ENCODE measurements at regions not wholly inside any gene's neighbourhood (a gene's known extent, or its start where the extent isn't known, plus 50 kb on each side); places are given as distances from the start of the nearest gene placed in this dataset.
"Not testable (repeated sequence)": the region's sequence is repeated elsewhere in the genome, so short reads cannot be mapped to it uniquely, and the experiment has no call there.

DNA sequence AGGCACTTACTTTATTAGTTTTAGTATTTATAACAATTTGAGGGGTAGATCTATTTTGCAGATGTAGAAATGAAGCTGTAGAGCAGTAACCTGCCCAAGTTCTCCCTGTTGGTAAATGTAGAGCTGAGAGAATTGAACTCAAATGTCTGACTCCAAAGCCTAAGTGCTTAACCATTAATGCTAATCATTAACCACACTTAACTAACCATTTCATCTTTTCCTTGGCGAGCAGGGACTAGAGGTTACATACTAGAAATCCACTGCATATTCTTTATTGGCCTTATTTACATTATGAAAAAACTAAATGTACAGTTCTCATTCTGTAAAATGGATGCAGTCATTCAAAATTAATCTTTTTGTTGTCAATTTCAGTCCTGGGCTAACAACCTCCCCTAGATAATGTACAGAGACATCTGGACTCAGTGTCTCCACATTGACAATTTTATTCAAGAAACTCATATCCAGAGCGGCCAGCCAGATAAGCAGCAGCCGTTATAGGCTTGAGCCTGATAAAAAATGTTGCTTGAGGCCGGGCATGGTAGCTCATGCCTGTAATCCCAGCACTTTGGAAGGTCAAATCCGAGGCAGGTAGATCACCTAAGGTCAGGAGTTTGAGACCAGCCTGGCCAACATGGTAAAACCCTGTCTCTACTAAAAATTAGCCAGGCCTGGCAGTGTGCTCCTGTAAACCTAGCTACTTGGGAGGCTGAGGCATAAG lies 76.7 kb upstream of the PICALM start:
- H3K27ac ChIP-seq, result peak overlapping the region; percentile 99
- no peaks in the 10 kb centered on the region for H3K27me3 ChIP-seq
- H3K36me3 ChIP-seq, result no peaks in the 10 kb centered on the region
- H3K9me3 ChIP-seq, result no peaks in the 10 kb centered on the region
- peaks cover 51 to 58% of the 10 kb centered on the region in 2 experiments for H3K4me1 ChIP-seq (ENCODE audit: control insufficient read depth in 1 of 2, insufficient read depth in 1 of 2, low read depth in 1 of 2, low read length in 1 of 2)
- TF ChIP-seq CTCF (IDR thresholded peaks at IDR 0.05), result no peak
- H3K4me3 ChIP-seq (ENCODE audit: low read depth in 1 of 2, low read length in 1 of 2), result no peak overlapping the region

- no peaks in the 10 kb centered on the region for H3K36me3 ChIP-seq
- no peaks in the 10 kb centered on the region for H3K9me3 ChIP-seq
- H3K4me3 ChIP-seq (ENCODE audit: low read depth in 1 of 2, low read length in 1 of 2), result no peak overlapping the region
- TF ChIP-seq CTCF (IDR thresholded peaks at IDR 0.05), result no peak
- peaks cover 59 to 66% of the 10 kb centered on the region in 2 experiments for H3K4me1 ChIP-seq (ENCODE audit: control insufficient read depth in 1 of 2, insufficient read depth in 1 of 2, low read depth in 1 of 2, low read length in 1 of 2)
- no peaks in the 10 kb centered on the region for H3K27me3 ChIP-seq
- peak overlapping the region; percentile 99 for H3K27ac ChIP-seq
Measured at GRCh38 chr11:86144846-86145245, 76.0 kb upstream of the PICALM start.

GRCh38 chr11:86144087-86144486 lies 75.2 kb upstream of the PICALM start:
- H3K4me3 ChIP-seq (ENCODE audit: low read depth in 1 of 2, low read length in 1 of 2); H3K36me3 ChIP-seq; H3K9me3 ChIP-seq; H3K27me3 ChIP-seq: not testable (repeated sequence)
- peak overlapping the region; percentile 99 for H3K27ac ChIP-seq
- H3K4me1 ChIP-seq (ENCODE audit: control insufficient read depth in 1 of 2, insufficient read depth in 1 of 2, low read depth in 1 of 2, low read length in 1 of 2), result peaks cover 66 to 73% of the 10 kb centered on the region in 2 experiments

DNA sequence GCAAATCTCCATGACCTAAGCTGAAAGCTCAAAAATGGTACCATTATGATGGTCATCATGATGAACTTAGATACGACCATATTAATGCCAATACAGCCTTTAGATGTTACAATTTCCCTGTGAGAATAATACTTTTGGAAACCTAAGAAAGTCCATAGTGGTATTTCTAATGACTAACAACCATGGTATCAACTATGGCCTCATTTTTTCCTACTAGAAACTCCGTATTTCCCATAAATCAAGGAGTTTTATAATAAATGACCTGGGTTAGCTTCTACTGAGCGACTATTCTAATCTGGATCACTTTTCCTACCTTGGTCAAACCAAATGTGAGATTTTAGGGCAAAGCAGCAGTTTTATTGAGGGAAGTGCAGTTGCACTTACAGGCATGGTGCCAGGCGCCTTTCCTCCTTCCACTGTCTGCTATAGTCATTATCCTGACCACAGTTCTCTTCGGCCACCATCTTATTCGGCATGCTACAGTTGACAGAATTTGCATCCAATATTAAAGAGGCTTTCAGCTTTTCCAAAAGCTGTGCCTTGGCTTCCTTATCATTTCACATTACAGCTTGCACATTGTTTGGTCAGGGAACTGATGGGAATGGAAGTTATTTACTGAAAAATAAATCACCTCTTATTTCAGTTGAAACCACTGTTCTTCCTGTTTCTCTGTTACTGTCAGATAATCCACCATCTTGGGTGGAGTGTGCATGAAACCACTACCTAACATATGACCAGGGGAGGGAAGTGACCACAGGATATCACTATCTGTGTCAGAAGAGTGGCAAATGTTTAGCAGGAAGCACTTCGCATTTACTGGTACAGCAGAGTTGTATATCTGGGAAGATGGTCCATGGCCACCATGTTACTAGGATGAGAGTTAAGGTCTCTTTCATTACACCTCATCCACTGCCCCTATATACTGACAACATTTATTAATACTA lies 74.5 kb upstream of the PICALM start:
- Histone ChIP-seq H3K27ac (peak overlapping the region; percentile 99), H3K4me1 (ENCODE audit: control insufficient read depth in 1 of 2, insufficient read depth in 1 of 2, low read depth in 1 of 2, low read length in 1 of 2) (peaks cover 73 to 79% of the 10 kb centered on the region in 2 experiments)

DNA sequence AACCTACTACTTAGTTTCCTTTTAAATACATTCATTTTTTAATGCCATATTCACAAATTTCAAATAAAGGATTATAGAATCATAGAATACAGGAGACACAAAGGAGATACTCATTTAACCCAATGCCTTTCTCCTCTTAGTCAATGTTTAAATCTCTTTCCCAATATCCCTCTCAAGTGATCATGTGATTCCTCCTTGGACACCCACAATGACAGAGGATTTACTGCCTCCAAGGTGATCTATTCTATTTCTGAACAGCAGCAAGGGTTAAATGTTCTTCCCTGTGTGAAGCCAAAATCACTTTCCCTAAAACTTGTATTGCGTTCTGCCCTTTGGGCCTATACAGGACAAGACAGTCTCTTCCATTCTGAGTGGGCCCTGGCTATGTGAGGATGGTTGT lies 73.3 kb upstream of the PICALM start:
- no peaks in the 10 kb centered on the region for H3K36me3 ChIP-seq
- H3K4me3 ChIP-seq (ENCODE audit: low read depth in 1 of 2, low read length in 1 of 2), result peak overlapping the region in 1 of 2 experiments; percentile 25
- H3K27me3 ChIP-seq, result no peaks in the 10 kb centered on the region
- peak overlapping the region; percentile 99 for H3K27ac ChIP-seq
- H3K4me1 ChIP-seq (ENCODE audit: control insufficient read depth in 1 of 2, insufficient read depth in 1 of 2, low read depth in 1 of 2, low read length in 1 of 2), result peaks cover 85 to 91% of the 10 kb centered on the region in 2 experiments
- no peaks in the 10 kb centered on the region for H3K9me3 ChIP-seq
- no peak for TF ChIP-seq CTCF (IDR thresholded peaks at IDR 0.05)

More for the DNA sequence above, 74.5 kb upstream of the PICALM start:
- Histone ChIP-seq H3K27me3 (no peaks in the 10 kb centered on the region), H3K9me3 (no peaks in the 10 kb centered on the region), H3K4me3 (ENCODE audit: low read depth in 1 of 2, low read length in 1 of 2) (no peak overlapping the region), H3K36me3 (no peaks in the 10 kb centered on the region)
- peak; percentile 41 for TF ChIP-seq CTCF (IDR thresholded peaks at IDR 0.05)

All from neutrophil (primary cell).